Activated T-helper 2 cell treated with anti-CD3 and anti-CD28 coated beads, Interferon-gamma antibody, Interleukin-2, Interleukin-4, amounts not matched to agents 10 μg/mL and 5 μg/mL and 100 μg/mL, durations not matched to agents 14 hours and 24 hours and 36 hours (primary cell): ENCODE measurements at regions not wholly inside any gene's neighbourhood (a gene's known extent, or its start where the extent isn't known, plus 50 kb on each side); places are given as distances from the start of the nearest gene placed in this dataset.
"Not testable (repeated sequence)": the region's sequence is repeated elsewhere in the genome, so short reads cannot be mapped to it uniquely, and the experiment has no call there.

ENCODE experiments used
- DNase-seq: peaks from one replicate; pipeline ENCODE4 v3.0.0; 2021; ENCODE audit warnings: low spot score
- H3K27ac Mint-ChIP-seq: one replicate; pipeline ENCODE4 v1.8.0; 2021; ENCODE audit warnings: mixed read lengths
- H3K27me3 Mint-ChIP-seq: one replicate; pipeline ENCODE4 v1.8.0; 2021; ENCODE audit warnings: low read depth, mixed read lengths
- H3K36me3 Mint-ChIP-seq: one replicate; pipeline ENCODE4 v1.8.0; 2021; ENCODE audit warnings: low read depth, mixed read lengths
- H3K4me1 Mint-ChIP-seq: one replicate; pipeline ENCODE4 v1.8.0; 2021; ENCODE audit warnings: low read depth, mixed read lengths
- H3K4me3 Mint-ChIP-seq: one replicate; pipeline ENCODE4 v1.8.0; 2021; ENCODE audit warnings: low read depth, mild to moderate bottlenecking, moderate library complexity, mixed read lengths
- H3K9me3 Mint-ChIP-seq: one replicate; pipeline ENCODE4 v1.8.0; 2021; ENCODE audit warnings: mixed read lengths
- intact Hi-C: fragments of 100-400 bp; cut with micrococcal nuclease; formaldehyde crosslinking; loops from one replicate; pipeline ENCODE4 v1.15.1; 2023

DNA sequence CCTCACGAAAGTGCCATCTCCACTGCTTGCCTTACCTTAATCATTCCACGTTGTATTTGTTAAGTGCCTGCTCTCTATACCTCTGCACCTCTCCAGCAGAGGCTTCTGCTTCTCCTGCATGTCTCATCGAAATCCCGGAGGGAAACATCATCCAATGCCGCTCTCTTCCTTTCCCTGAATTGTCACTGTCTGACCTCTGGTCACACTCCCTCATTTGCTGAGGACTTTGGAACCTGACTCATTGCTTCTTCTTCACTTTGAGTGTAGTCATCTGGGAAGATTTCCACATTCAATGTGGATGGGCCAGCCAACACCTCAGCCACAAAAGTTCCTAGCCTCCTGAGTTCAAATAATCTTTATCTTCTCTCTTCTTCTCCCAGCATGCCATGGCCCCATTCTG, 78.9 kb upstream of the BEND6 start:
- H3K27ac Mint-ChIP-seq, result no peak overlapping the region
- H3K4me1 Mint-ChIP-seq, result no peaks in the 10 kb centered on the region
- H3K27me3 Mint-ChIP-seq, result peaks cover 3% of the 10 kb centered on the region
- intact Hi-C loops, result no loop called here
- H3K9me3 Mint-ChIP-seq, result no peaks in the 10 kb centered on the region
- H3K4me3 Mint-ChIP-seq, result no peak overlapping the region
- no peak for DNase-seq
- H3K36me3 Mint-ChIP-seq, result no peaks in the 10 kb centered on the region

DNA sequence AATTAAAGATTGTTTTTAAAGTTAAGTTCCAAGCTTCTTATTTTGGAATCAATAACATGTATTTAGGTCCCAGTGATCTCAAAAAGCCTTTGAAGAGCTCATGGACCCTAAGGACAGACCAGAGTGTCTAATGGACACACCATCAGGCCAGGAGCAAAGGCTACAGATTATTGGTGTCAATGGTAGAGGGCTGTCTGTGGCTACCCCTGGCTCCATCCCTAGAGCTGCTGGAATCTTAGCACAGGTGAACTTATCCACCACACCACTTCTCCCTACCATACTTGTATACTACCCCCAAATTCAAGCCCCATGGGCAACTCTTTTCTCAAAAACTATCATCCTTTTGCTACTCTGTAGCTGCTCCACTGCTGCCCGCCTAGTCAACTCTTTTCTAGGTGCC, 79.4 kb upstream of the BEND6 start:
- H3K27me3 Mint-ChIP-seq, result peaks cover 3% of the 10 kb centered on the region
- no peaks in the 10 kb centered on the region for H3K4me1 Mint-ChIP-seq
- no peaks in the 10 kb centered on the region for H3K9me3 Mint-ChIP-seq
- H3K4me3 Mint-ChIP-seq, result no peak overlapping the region
- no peaks in the 10 kb centered on the region for H3K36me3 Mint-ChIP-seq
- intact Hi-C loops, result no loop called here
- no peak for DNase-seq
- H3K27ac Mint-ChIP-seq, result no peak overlapping the region

DNA sequence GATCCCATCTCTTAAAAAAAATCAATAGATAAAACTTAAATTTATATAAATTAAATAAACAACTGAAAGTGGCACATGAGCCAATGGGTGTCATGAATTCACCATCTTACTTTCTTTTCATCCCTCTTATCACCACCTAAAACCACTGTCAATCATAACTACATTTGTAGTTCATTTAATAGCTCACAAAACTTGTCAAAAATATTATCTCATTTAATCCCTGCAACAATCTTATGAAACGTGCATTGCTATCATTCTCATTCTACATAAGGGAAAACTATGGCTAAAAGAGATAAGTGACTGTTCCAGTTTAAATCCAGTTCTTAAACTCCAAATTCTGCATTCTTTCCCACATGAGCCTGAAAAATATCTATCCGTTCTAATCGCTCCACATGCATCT, 80.6 kb upstream of the BEND6 start:
- peaks cover 3% of the 10 kb centered on the region for H3K27me3 Mint-ChIP-seq
- no peak overlapping the region for H3K4me3 Mint-ChIP-seq
- no peaks in the 10 kb centered on the region for H3K36me3 Mint-ChIP-seq
- intact Hi-C loops, result no loop called here
- H3K9me3 Mint-ChIP-seq, result no peaks in the 10 kb centered on the region
- H3K27ac Mint-ChIP-seq, result no peak overlapping the region
- no peak for DNase-seq
- no peaks in the 10 kb centered on the region for H3K4me1 Mint-ChIP-seq

DNA sequence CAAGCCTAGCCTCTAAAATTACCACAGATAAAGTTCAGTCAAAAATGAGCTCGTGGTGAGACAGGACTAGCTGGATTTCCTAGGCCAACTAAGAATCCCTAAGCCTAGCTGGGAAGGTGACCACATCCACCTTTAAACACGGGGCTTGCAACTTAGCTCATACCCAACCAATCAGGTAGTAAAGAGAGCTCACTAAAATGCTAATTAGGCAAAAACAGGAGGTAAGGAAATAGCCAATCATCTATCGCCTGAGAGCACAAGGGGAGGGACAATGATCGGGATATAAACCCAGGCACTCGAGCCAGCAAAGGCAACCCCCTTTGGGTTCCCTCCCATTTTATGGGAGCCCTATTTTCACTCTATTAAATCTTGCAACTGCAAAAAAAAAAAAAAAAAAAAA, 84.9 kb upstream of the BEND6 start:
- DNase-seq, H3K27me3 Mint-ChIP-seq, H3K4me3 Mint-ChIP-seq, intact Hi-C loops, H3K4me1 Mint-ChIP-seq, H3K36me3 Mint-ChIP-seq, H3K9me3 Mint-ChIP-seq, H3K27ac Mint-ChIP-seq: not testable (repeated sequence)

DNA sequence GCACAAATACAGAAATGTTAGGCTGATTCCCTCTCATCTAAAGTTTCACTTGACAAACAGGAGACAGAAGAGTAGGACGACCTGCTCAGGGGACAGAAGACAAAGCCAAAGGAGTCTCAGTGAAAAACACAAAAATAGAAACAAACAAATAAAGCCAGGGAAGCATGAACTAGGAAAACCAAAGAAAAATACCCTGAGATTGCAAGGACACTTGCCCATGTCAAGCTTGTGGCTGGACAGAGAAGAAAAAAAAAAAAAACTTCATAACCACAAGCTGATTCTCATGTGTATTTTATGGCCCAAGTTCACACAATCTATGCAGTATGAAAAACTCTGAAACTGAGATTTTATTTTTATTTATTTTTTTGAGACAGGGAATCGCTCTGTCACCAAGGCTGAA, 85.6 kb upstream of the BEND6 start:
- no peak overlapping the region for H3K4me3 Mint-ChIP-seq
- no peaks in the 10 kb centered on the region for H3K4me1 Mint-ChIP-seq
- intact Hi-C loops, result no loop called here
- H3K9me3 Mint-ChIP-seq, result no peaks in the 10 kb centered on the region
- H3K27me3 Mint-ChIP-seq, result peaks cover 6% of the 10 kb centered on the region
- DNase-seq, result no peak
- H3K27ac Mint-ChIP-seq, result no peak overlapping the region
- no peaks in the 10 kb centered on the region for H3K36me3 Mint-ChIP-seq

DNA sequence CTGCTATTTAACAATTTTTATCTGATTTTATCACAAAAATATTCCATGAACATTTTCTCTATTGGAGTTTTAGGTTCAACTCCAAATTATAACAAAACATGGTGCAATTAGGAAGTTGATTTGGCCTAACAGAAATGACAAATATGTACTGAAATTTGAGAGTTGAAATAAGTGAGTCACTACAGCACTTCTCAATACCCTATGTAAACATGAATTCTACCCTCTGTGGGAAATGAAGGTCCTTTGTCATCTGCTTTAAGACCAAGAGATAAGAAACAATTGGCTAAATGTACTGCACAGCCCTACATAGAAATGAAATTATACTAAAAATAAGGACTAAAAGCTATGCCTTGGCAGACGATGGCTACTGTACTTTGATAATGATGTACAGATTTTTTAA, 86.2 kb upstream of the BEND6 start:
- H3K4me3 Mint-ChIP-seq, result no peak overlapping the region
- no peak for DNase-seq
- no peaks in the 10 kb centered on the region for H3K9me3 Mint-ChIP-seq
- no peaks in the 10 kb centered on the region for H3K36me3 Mint-ChIP-seq
- no peak overlapping the region for H3K27ac Mint-ChIP-seq
- H3K4me1 Mint-ChIP-seq, result no peaks in the 10 kb centered on the region
- intact Hi-C loops, result no loop called here
- H3K27me3 Mint-ChIP-seq, result peaks cover 6% of the 10 kb centered on the region

DNA sequence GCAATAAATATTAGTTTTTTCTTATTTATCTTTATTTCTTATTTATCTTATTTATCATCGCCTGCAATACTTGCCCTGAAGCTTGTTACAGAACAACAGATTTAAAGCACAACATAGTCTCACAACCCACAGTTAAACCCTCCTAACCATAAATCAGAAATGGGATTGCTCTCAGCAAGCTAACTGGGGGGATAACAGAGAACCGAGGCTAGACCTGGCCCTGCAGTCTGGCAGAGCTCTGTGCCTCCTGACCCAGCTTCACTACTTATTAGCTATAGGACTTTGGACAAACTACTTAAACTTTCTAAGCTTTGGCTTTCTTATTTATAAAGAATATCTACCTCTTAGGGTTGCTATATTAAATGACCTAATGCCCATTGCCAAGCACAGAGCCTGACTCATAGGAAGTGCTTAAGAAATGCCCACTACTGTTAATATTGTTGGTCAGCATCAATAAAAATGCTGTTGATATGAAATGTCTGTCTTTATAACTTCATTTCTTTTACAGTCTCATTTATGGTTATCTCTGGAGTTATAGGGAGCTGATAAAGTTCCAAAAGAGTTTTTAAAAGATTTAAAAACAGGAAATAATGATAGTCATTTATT, 87.9 kb upstream of the BEND6 start:
- intact Hi-C loops, result no loop called here
- no peak for DNase-seq
- H3K27me3 Mint-ChIP-seq, result peaks cover 6% of the 10 kb centered on the region
- no peaks in the 10 kb centered on the region for H3K9me3 Mint-ChIP-seq
- H3K27ac Mint-ChIP-seq, result no peak overlapping the region
- H3K4me1 Mint-ChIP-seq, result peaks cover 2% of the 10 kb centered on the region
- no peaks in the 10 kb centered on the region for H3K36me3 Mint-ChIP-seq
- no peak overlapping the region for H3K4me3 Mint-ChIP-seq

DNA sequence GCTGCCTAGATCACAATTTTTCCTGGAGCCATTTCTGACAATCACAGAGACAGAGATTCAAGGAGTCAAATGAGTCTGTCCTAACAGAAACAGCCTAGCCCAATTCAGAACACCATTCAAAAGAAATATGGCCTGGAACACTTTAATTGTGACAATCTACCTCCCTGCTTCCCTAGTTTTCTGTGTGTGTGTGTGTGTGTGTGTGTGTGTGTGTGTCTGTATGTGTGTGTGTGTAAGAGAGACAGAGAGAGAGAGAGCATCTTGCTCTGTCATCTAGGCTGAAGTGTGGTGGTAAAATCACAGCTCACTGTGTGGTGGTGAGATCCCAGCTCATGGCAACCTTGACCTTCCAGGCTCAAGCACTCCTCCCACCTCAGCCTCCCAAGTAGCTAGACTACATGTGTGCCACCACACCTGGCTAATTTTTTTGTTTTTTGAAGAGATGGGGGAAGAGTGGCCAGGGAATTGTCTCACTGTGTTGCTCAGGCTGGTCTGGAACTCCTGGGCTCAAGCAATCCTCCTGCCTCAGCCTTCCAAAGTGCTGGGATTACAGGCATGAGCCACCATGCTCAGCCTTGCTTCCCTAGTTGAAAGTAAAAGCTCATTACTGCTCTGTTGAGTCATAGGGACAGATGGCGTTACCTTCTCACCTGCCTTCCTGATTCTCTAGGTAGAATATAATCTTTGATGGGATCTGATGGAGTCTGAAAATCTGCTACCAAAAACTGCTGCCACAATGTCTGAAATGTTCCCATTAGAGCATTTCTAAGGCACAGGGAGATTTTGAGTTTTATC, 89.6 kb upstream of the BEND6 start:
- H3K4me3 Mint-ChIP-seq, result no peak overlapping the region
- DNase-seq, result no peak
- H3K9me3 Mint-ChIP-seq, result no peaks in the 10 kb centered on the region
- intact Hi-C loops, result no loop called here
- H3K27ac Mint-ChIP-seq, result no peak overlapping the region
- peaks cover 11% of the 10 kb centered on the region for H3K27me3 Mint-ChIP-seq
- peaks cover 2% of the 10 kb centered on the region for H3K4me1 Mint-ChIP-seq
- H3K36me3 Mint-ChIP-seq, result no peaks in the 10 kb centered on the region

DNA sequence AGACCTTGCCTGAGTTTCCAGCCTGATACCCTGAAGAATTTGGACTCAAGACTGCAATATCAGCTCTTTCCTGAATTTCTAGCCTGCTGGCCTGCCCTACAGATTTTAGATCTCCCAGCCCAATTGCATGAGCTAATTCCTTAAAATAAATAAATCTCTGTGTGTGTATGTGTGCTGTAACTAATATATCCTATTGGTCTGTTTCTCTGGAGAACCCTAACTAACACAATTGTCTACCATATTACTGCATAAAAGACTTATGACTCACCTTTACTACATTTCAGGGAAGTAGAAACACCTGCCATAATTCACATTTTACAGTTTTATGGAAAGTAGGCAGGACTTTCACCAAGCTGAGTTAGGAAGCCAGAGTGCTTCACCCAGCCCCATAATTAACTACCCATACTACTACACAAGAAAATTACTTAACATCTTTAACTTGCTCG, 90.7 kb upstream of the BEND6 start:
- Mint-ChIP-seq H3K9me3 (no peaks in the 10 kb centered on the region), H3K36me3 (no peaks in the 10 kb centered on the region), H3K4me1 (peaks cover 2% of the 10 kb centered on the region), H3K27me3 (peaks cover 11% of the 10 kb centered on the region), H3K4me3 (no peak overlapping the region), H3K27ac (no peak overlapping the region)
- DNase-seq, result no peak
- intact Hi-C loops, result no loop called here

DNA sequence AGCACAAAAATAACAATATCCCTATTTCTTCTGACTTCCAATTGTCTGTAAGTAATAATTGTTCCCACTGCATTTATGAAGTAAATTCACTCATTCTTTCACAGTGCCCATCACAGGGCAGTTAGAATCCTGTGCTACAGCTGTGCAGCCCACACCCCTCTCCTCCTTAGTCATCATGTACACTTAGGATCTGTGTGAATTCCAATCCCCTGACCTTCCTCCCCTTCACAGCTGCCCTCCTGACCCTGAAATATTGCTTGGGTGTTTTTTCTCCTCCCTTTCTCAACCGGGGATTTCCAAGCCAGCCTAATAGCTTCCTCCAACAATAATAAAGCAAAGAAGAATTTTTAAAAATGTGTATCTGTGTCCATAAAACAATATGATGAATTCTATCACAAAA, 91.5 kb upstream of the BEND6 start:
- H3K9me3 Mint-ChIP-seq, result no peaks in the 10 kb centered on the region
- peaks cover 2% of the 10 kb centered on the region for H3K4me1 Mint-ChIP-seq
- intact Hi-C loops, result no loop called here
- no peak overlapping the region for H3K4me3 Mint-ChIP-seq
- H3K27me3 Mint-ChIP-seq, result peaks cover 11% of the 10 kb centered on the region
- H3K27ac Mint-ChIP-seq, result no peak overlapping the region
- H3K36me3 Mint-ChIP-seq, result no peaks in the 10 kb centered on the region
- no peak for DNase-seq

DNA sequence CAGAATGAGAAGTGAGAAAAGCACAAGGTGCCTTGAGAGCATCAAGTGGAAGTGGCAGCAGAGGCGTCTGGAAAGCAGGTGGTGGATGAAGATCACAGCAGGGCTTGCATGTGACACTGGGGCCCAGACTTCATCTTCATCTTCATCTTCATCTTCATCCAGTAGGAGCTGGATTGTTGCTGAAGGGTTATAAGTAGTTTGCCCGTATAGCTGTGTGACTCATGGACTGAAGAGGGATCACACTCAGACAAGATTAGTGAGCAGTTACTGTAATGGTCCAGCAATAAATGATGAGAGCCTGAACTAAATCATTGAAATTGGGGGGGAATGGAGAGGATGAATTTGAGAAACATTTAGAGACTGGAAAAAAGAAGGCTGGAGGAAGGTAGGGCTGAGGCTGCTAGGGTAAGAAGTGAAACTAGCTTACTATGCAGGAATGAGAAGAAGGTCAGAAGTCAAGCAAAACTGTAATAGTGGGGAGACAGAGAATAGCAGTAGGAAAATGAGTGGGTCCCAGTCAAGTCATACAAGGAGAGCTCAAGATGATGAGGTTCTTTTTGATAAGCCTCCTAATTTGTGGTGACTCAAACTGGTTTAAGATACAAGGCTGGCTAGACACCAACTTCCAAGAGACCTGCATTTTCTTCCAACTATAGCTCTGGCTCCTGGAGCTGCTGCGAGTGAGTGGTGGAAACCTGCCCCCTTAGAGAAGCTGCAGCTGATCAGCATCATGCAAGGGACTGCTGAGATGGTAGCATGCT, 92.3 kb upstream of the BEND6 start:
- no peak overlapping the region for H3K27ac Mint-ChIP-seq
- no peaks in the 10 kb centered on the region for H3K9me3 Mint-ChIP-seq
- intact Hi-C loops, result no loop called here
- peaks cover 2% of the 10 kb centered on the region for H3K4me1 Mint-ChIP-seq
- no peaks in the 10 kb centered on the region for H3K36me3 Mint-ChIP-seq
- H3K27me3 Mint-ChIP-seq, result peaks cover 15% of the 10 kb centered on the region
- no peak for DNase-seq
- no peak overlapping the region for H3K4me3 Mint-ChIP-seq

DNA sequence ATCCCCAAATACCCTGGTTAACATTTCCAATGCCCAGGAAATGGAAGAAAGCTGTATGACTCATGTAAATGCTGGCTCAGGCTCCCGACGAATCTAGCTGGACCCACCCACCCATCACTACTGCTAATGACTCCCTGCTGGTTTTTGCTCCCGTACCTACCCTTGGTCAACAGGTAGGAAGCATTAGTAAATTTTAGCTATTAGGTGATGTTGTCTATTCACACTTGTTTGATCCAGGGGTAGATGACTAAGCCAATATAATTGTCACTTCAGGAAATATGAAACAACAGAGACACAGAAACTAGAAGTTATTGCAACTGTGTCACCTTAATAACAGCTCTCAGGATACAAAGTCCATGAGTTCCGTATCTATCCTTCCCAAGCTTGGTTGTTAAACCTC, 94.4 kb upstream of the BEND6 start:
- H3K27ac Mint-ChIP-seq, result no peak overlapping the region
- no peak overlapping the region for H3K4me3 Mint-ChIP-seq
- no peaks in the 10 kb centered on the region for H3K9me3 Mint-ChIP-seq
- no peaks in the 10 kb centered on the region for H3K36me3 Mint-ChIP-seq
- intact Hi-C loops, result no loop called here
- DNase-seq, result no peak
- H3K27me3 Mint-ChIP-seq, result peaks cover 16% of the 10 kb centered on the region
- H3K4me1 Mint-ChIP-seq, result peaks cover 2% of the 10 kb centered on the region

DNA sequence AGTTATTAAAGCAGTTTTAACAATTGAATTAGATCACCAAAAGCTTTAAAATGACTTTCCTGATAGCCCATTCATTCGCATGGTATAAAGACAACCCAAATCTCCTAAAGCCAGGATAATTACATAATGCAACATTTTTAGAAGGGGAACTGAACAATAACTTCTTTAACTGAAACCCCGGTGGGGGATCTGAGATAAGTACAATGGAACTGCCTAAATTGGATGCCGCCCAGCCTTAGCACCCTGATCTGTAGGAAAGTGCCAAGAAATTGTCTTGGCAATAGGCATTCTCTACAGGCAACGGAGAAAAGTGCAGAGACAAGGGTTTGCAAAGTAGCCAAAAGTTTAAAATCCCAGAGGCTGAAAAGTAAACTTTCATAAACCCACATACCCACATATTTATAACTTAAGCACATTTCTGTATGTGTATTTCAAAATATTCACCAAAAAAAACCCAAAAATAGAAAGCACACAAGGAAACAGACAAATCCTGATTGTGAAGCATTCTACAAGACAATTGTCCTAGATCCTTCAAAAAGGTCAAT, 98.8 kb upstream of the BEND6 start:
- H3K9me3 Mint-ChIP-seq, result no peaks in the 10 kb centered on the region
- H3K27ac Mint-ChIP-seq, result no peak overlapping the region
- DNase-seq, result no peak
- H3K4me1 Mint-ChIP-seq, result peaks cover 14% of the 10 kb centered on the region
- intact Hi-C loops, result no loop called here
- peaks cover 22% of the 10 kb centered on the region for H3K27me3 Mint-ChIP-seq
- no peak overlapping the region for H3K4me3 Mint-ChIP-seq
- no peaks in the 10 kb centered on the region for H3K36me3 Mint-ChIP-seq
